NCI-H345 (cell line): ENCODE measurements at regions not wholly inside any gene's neighbourhood (a gene's known extent, or its start where the extent isn't known, plus 50 kb on each side); places are given as distances from the start of the nearest gene placed in this dataset.
A peak's percentile ranks its signal among the peaks of the same experiment; 100 is the strongest.
"Not testable (repeated sequence)": the region's sequence is repeated elsewhere in the genome, so short reads cannot be mapped to it uniquely, and the experiment has no call there.

ENCODE experiments used
- DNase-seq: peaks from one replicate; lab custom pipeline; 2025; lab: John Stamatoyannopoulos, UW

DNA sequence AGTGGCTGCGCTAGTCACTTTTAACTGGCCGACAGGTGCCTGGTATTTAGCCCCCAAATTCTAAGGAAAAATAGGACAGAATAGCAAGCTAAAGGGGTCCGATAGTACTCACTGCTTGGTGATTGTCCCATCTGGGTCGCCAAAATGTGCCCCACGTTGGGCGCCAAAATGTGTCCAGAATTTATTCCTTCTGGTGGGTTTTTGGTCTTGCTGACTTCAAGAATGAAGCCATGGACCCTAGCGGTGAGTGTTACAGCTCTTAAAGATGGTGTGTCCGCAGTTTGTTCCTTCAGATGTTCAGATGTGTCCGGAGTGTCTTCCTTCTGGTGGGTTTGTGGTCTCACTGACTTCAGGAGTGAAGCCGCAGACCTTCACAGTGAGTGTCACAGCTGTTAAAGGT is 144.8 kb upstream of the XIRP2 start:
- not testable (repeated sequence) for DNase-seq

DNA sequence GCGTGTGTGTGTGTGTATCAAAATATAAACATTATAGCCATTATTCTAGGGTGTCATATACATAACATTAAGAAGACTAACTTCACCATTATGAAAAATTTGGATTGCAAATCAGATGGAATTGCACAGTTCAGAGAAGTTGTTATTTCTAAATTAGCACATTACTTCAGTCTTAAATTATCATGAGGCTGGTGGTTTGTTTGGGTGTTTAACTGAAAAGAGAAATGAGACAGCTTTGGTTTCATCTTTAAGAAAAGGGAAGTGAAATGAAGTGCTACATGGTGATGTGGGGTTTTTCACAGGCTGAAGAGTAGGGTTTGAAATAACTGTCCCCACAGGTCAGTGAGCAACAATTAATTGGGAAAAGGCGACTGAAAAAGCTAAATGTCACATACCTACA is 161.2 kb upstream of the XIRP2 start:
- DNase-seq, result no peak

DNA sequence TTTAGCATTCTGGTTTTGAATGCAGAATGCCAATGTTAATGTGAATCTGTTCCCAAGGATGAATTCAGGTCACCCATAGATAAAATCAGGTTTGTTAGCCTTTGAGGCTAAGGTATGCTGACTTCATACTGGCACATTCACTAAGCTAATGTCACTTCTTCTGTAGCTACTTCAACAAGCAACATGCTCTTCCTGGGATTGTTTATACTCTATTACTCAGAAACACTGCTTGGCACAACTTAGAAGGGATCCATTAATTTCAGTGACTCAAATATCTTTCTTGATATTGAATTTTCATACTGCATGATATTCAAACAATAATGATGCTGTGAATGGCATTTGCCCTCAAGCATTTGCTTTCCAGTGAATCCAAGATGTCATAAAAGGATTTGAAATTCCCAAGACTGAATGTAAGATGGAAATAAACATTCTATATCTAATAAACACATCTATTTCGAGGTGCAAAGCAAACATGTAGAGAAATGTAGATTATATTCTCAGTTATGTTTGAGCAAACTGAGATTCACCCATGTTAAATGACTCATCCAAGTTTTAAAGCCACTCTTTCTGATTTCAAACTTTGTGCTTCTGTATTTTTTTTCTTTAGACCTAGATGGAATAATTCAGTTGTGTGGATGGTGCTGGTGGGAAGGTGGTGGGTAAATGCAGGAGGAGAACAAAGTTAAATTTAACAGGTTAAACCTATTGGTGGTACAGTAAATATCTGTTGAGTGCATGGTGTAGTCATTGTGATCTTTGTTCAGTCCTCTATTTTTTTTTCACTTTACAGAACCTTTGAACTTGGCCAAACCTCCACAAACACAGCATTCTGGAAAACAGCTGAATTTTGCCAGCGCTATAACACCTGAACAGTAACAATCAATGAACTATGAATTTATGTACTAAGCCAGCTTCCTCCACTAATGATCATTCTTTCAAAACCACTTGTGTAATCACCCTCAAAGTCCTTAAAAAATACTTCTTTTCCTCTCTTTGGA is 162.1 kb upstream of the XIRP2 start:
- no peak for DNase-seq

DNA sequence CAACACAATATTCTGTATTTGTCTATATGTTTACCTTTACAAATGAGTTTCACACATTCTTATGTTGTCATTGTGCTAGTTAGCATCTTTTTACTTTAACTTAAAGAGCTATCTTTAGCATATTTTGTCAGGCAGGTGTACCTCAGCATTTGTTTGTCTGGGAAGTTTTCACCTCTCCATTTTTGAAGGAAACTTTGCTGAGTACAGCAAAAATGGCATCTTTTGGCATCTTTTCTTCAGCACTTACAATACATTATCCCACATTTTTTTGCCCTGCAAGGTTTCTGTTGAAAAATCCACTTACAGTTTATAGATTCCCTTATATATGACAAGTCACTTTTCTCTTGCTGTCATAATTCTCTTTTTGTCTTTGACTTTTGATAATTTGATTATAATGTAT is 171.3 kb upstream of the XIRP2 start:
- DNase-seq, result no peak

- no peak for DNase-seq
Observed at GRCh38 chr2:166700079-166700478, 188.2 kb upstream of the XIRP2 start.

DNA sequence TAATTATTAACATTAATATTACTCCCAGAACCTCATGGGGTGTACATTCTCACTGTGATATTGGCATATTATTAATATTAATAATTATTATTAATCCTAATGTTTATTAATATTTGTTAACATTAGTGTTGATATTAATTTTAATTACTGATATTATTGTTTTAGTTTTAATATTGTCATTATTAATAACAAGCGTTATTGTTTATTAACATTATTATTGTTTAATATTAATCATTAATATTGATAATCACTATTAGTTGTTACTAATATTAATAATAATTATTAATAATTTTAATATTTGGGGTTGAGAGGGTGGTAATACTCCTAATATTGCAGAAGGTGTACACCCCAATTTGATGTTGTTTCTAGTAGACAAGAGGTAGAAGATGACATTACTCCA is 193.1 kb upstream of the XIRP2 start:
- no peak for DNase-seq

DNA sequence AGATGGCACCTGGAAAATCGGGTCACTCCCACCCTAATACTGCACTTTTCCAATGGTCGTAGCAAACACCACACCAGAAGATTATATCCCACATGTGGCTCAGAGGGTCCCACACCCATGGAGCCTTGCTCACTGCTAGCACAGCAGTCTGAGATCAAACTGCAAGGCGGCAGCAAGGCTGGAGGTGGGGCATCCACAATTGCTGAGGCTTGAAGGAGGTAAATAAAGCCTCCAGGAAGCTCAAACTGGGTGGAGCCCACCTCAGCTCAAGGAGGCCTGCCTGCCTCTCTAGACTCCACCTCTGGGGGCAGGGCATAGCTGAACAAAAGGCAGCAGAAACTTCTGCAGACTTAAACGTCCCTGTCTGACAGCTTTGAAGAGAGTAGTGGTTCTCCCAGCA is 192.0 kb upstream of the SCN7A start:
- DNase-seq, result not testable (repeated sequence)

DNA sequence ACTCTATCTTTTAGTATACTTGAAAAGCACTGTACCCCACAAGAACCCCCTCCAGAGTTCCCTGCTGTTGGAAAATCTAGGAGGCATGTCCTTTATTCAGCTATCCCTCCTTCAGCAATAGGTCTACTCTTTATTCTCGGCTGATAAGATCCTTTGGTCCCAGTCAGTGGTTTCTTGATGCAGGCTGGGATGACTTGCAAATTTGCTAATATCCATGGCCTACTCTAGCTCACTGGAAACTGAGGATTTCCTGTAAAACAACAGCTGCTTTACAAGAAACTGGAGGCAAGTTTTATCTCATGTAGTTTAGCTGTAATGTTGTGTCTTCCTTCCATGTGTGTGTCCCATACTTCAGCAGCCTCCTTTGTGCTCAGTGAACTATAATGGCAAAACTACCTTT is 183.9 kb upstream of the SCN7A start:
- DNase-seq, result no peak

DNA sequence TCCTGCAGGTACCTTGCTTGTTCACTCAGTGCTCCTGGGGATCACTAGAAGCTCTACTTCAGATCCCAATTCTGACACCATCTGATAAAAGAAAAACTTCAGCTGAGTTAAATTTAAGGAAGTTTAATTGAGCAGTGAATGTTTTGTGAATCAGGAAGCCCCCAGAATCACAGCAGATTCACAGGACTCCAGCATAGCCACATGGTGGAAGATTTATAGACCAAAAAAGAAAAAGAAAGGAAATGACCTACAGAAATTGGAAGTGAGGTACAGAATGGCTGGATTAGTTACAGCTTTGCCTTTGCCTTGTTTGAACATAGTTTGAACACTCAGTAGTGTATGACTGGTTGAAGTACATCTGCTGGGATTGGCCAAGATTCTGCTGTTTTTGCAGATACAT is 182.7 kb upstream of the SCN7A start:
- DNase-seq, result no peak

- no peak for DNase-seq
Observed at GRCh38 chr2:166675553-166675952, 181.5 kb upstream of the SCN7A start.

DNA sequence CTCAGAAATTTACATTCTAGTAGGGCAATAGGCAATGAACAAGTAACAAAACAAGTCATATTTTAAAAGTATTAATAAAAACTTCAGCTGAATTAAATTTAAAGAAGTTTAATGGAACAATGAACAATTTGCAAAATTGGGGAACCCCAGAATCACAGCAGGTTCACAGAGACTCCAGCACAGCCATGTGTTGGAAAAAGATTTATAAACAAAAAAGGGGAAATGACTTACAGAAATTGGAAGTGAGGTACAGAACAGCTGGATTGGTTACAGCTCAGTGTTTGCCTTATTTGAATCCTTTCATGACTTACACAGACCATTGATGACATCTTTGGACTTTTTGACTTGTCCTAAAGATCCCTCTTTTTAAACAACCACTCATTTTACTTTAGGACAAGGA is 179.9 kb upstream of the SCN7A start:
- DNase-seq, result no peak

DNA sequence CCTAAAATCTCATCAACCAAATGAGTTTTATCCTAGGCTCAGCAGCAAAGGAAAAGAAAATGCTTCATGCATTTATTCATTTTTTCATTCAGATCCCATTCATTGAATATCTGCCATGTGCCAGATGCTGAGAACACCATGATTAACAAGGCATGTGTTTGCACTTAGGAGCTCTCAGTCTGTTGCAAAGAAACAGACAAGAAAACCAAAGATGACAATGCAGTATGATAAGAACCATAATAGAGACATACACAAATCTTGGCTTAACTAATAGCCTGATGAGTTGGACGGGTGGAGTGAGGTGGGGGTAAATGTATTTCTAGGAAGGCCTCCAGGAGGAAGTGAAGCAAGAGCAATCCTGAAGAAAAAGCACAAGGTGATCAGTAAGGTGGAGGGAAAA is 177.8 kb upstream of the SCN7A start:
- DNase-seq, result no peak

- DNase-seq, result no peak
Observed at GRCh38 chr2:166671235-166671634, 177.2 kb upstream of the SCN7A start.

GRCh38 chr2:166665991-166666940 is 172.2 kb upstream of the SCN7A start:
- DNase-seq, result no peak

GRCh38 chr2:166661824-166662223 is 167.8 kb upstream of the SCN7A start:
- DNase-seq, result no peak

DNA sequence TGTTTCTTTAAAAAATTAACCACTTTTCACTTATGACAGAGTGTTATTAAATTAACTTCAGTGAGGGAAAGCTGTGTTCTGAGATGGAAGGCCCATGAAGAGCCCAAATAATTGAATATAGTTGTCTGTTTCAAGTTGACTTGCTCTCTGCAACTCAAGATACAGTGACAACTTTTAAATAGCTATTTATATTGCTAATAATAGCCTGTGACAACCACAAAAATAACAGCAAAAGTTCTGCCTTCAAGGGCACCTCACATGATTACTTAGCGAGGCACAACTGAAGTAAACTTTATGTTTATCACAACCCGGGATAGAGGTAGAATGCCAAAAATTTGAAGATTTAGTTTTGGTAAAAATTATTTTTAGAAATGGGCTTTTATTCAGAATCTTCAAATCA is 167.3 kb upstream of the SCN7A start:
- DNase-seq, result no peak

- DNase-seq, result no peak
Observed at GRCh38 chr2:166658901-166659300, 164.9 kb upstream of the SCN7A start.

- DNase-seq, result peak; percentile 92
Observed at GRCh38 chr2:166653185-166653813, 159.2 kb upstream of the SCN7A start.

DNA sequence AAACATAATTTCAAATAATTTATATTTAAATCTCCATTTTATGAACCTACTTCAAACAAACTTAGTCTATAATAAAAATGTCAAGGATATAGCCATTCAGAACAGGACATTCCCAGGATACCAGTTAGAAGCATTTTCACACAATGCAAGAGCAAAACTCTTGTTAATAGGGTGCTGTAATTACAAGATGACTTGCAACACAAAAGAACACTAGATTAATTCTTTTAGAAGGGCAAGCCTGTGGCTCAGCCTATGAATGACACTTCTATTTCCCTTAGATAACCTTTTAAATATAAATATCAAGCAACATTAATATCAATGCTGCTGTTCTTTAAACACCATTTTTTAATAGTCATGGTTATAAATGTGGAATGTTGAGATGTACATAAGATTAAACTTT is 157.9 kb upstream of the SCN7A start:
- DNase-seq, result no peak

- peak; percentile 6 for DNase-seq
Observed at GRCh38 chr2:166651080-166651675, 157.1 kb upstream of the SCN7A start.

GRCh38 chr2:166647935-166648334 is 153.9 kb upstream of the SCN7A start:
- DNase-seq, result no peak

GRCh38 chr2:166643980-166644379 is 149.9 kb upstream of the SCN7A start:
- DNase-seq, result no peak
